ENCODE measurements at regions not wholly inside any gene's neighbourhood (a gene's known extent, or its start where the extent isn't known, plus 50 kb on each side); places are given as distances from the start of the nearest gene placed in this dataset.

- CTCF ChIA-PET: no interaction called here
- Mint-ChIP-seq H3K4me1 (ENCODE audit: low read depth, unreplicated experiment) (peaks cover 10% of the 10 kb centered on the region), H3K9me3 (ENCODE audit: low read depth, unreplicated experiment) (no peaks in the 10 kb centered on the region), H3K27ac (ENCODE audit: unreplicated experiment) (no peak overlapping the region), H3K4me3 (ENCODE audit: low read depth, unreplicated experiment) (no peak overlapping the region), H3K36me3 (ENCODE audit: insufficient read depth, unreplicated experiment) (no peaks in the 10 kb centered on the region), H3K27me3 (ENCODE audit: unreplicated experiment) (no peaks in the 10 kb centered on the region)
- BruUV-seq (replicated peaks): no TSS peak
- no peak for TF ChIP-seq CTCF (IDR thresholded peaks at IDR 0.05; ENCODE audit: unreplicated experiment)
- DNase-seq: no peak
- intact Hi-C loops (cut with micrococcal nuclease; ENCODE audit: unreplicated experiment): no loop called here
Measured at GRCh38 chr11:130649801-130650200, 201.4 kb downstream of the ADAMTS15 start.

GRCh38 chr11:130650456-130651030 lies 202.1 kb downstream of the ADAMTS15 start:
- no peaks in the 10 kb centered on the region for H3K36me3 Mint-ChIP-seq (ENCODE audit: insufficient read depth, unreplicated experiment)
- H3K27me3 Mint-ChIP-seq (ENCODE audit: unreplicated experiment): no peaks in the 10 kb centered on the region
- H3K9me3 Mint-ChIP-seq (ENCODE audit: low read depth, unreplicated experiment): no peaks in the 10 kb centered on the region
- no peak for DNase-seq
- CTCF ChIA-PET: no interaction called here
- intact Hi-C loops (cut with micrococcal nuclease; ENCODE audit: unreplicated experiment): no loop called here
- no TSS peak for BruUV-seq (replicated peaks)
- no peak overlapping the region for H3K27ac Mint-ChIP-seq (ENCODE audit: unreplicated experiment)
- peaks cover 10% of the 10 kb centered on the region for H3K4me1 Mint-ChIP-seq (ENCODE audit: low read depth, unreplicated experiment)
- no peak overlapping the region for H3K4me3 Mint-ChIP-seq (ENCODE audit: low read depth, unreplicated experiment)
- TF ChIP-seq CTCF (IDR thresholded peaks at IDR 0.05; ENCODE audit: unreplicated experiment): no peak

- TF ChIP-seq CTCF (IDR thresholded peaks at IDR 0.05; ENCODE audit: unreplicated experiment): no peak
- peaks cover 10% of the 10 kb centered on the region for H3K4me1 Mint-ChIP-seq (ENCODE audit: low read depth, unreplicated experiment)
- no peak overlapping the region for H3K27ac Mint-ChIP-seq (ENCODE audit: unreplicated experiment)
- intact Hi-C loops (cut with micrococcal nuclease; ENCODE audit: unreplicated experiment): no loop called here
- H3K36me3 Mint-ChIP-seq (ENCODE audit: insufficient read depth, unreplicated experiment): no peaks in the 10 kb centered on the region
- H3K9me3 Mint-ChIP-seq (ENCODE audit: low read depth, unreplicated experiment): no peaks in the 10 kb centered on the region
- no peak overlapping the region for H3K4me3 Mint-ChIP-seq (ENCODE audit: low read depth, unreplicated experiment)
- CTCF ChIA-PET: interaction anchor here (0.5 kb wide), 1 partner anchor 8 kb away, joined by 3 read pairs; no protein-coding TSS in a partner anchor
- no peak for DNase-seq
- no TSS peak for BruUV-seq (replicated peaks)
- H3K27me3 Mint-ChIP-seq (ENCODE audit: unreplicated experiment): no peaks in the 10 kb centered on the region
Measured at GRCh38 chr11:130651066-130651855, 202.8 kb downstream of the ADAMTS15 start.

DNA sequence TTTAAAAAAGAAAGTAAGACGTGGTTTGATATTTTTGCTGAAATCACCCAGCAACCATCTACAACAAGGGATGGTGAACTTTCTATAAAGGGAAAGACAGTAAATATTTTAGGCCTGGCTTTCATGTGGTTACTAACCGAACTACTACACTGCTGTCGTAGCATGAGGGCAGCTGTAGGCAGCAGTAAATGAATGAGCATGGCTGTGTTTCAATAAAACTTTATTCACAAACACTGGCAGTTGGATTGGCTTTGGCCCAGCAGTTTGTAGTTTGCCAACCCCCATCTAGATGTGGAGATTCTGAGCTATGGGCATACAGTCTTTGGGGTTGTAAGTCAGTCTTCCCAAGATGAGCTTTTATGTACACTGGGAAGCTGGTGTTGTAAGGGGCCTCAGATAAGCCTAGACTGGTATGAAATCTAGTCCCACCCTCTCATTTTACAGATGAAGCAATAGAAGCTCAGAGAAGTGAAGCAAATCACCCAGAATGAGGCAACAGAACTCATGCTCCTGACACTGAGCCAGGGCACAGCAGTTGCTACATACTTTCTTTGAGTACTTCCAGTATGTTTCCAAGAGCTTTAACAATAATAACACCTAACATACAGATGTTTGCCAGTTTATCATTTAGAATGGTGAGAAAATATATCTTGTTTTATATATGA lies 204.4 kb downstream of the ADAMTS15 start:
- no peaks in the 10 kb centered on the region for H3K9me3 Mint-ChIP-seq (ENCODE audit: low read depth, unreplicated experiment)
- no peaks in the 10 kb centered on the region for H3K27me3 Mint-ChIP-seq (ENCODE audit: unreplicated experiment)
- peaks cover 10% of the 10 kb centered on the region for H3K4me1 Mint-ChIP-seq (ENCODE audit: low read depth, unreplicated experiment)
- no peak overlapping the region for H3K27ac Mint-ChIP-seq (ENCODE audit: unreplicated experiment)
- CTCF ChIA-PET: no interaction called here
- no peaks in the 10 kb centered on the region for H3K36me3 Mint-ChIP-seq (ENCODE audit: insufficient read depth, unreplicated experiment)
- TF ChIP-seq CTCF (IDR thresholded peaks at IDR 0.05; ENCODE audit: unreplicated experiment): no peak
- BruUV-seq (replicated peaks): no TSS peak
- no peak overlapping the region for H3K4me3 Mint-ChIP-seq (ENCODE audit: low read depth, unreplicated experiment)
- DNase-seq: no peak
- intact Hi-C loops (cut with micrococcal nuclease; ENCODE audit: unreplicated experiment): no loop called here

Measured in Calu3 (cell line).